CD4-positive, CD25-positive, alpha-beta regulatory T cell (primary cell): ENCODE measurements at regions not wholly inside any gene's neighbourhood (a gene's known extent, or its start where the extent isn't known, plus 50 kb on each side); places are given as distances from the start of the nearest gene placed in this dataset.

Experiments used
- ATAC-seq, 2 donors: fragments of 150-1000 bp; cut with Tn5 transposase; one replicate each; pipeline ENCODE4 v1.10.0; 2021; ENCODE audit warnings: low read depth in 2 of 2, moderate number of reproducible peaks in 2 of 2, moderate library complexity in 1 of 2
- DNase-seq, 3 donors: peaks; one replicate each; pipeline versions ENCODE4 v3.0.0 to v3.0.0-alpha.2; 2012 to 2022; ENCODE audit warnings: mixed read lengths in 1 of 3
- H3K27ac ChIP-seq: one replicate; pipeline ENCODE4 v1.7.0; 2013; ENCODE audit warnings: mild to moderate bottlenecking, low read length; ENCODE audit not compliant: insufficient read depth, poor library complexity, severe bottlenecking
- H3K27me3 ChIP-seq: one replicate; pipeline ENCODE4 v1.7.0; 2013; ENCODE audit warnings: low read length; ENCODE audit not compliant: control insufficient read depth, insufficient read depth
- H3K36me3 ChIP-seq: one replicate; pipeline ENCODE4 v1.7.0; 2013; ENCODE audit warnings: mild to moderate bottlenecking, low read length, moderate library complexity; ENCODE audit not compliant: control insufficient read depth, insufficient read depth
- H3K4me1 ChIP-seq: 2 replicates; pipeline ENCODE4 v1.7.0; 2013; ENCODE audit warnings: mild to moderate bottlenecking, low read length; ENCODE audit not compliant: insufficient read depth, control insufficient read depth, poor library complexity, severe bottlenecking
- H3K4me3 ChIP-seq: one replicate; pipeline ENCODE4 v1.7.0; 2013; ENCODE audit warnings: low read depth, mild to moderate bottlenecking, low read length, moderate library complexity
- H3K9me3 ChIP-seq, 2 experiments: 1 replicate in 1 of 2; 2 replicates in 1 of 2; pipeline ENCODE4 v1.7.0; 2013; ENCODE audit warnings: low read length in 2 of 2, mild to moderate bottlenecking in 1 of 2, moderate library complexity in 1 of 2; ENCODE audit not compliant: control insufficient read depth in 2 of 2
- H3K27ac Mint-ChIP-seq, 3 donors: one replicate each; pipeline ENCODE4 v1.8.0; 2020 to 2022; ENCODE audit warnings: mild to moderate bottlenecking in 3 of 3, mixed read lengths in 3 of 3, moderate library complexity in 2 of 3
- H3K27me3 Mint-ChIP-seq: one replicate; pipeline ENCODE4 v1.8.0; 2022; ENCODE audit warnings: mild to moderate bottlenecking, mixed read lengths
- H3K36me3 Mint-ChIP-seq: one replicate; pipeline ENCODE4 v1.8.0; 2020; ENCODE audit warnings: mixed read lengths
- H3K4me1 Mint-ChIP-seq, 4 donors: one replicate each; pipeline ENCODE4 v1.8.0; 2020 to 2022; ENCODE audit warnings: mixed read lengths in 4 of 4, mild to moderate bottlenecking in 1 of 4
- H3K4me3 Mint-ChIP-seq, 4 donors: one replicate each; pipeline ENCODE4 v1.8.0; 2020 to 2022; ENCODE audit warnings: mild to moderate bottlenecking in 4 of 4, mixed read lengths in 4 of 4, moderate library complexity in 3 of 4
- H3K9me3 Mint-ChIP-seq, 7 donors: one replicate each; pipeline ENCODE4 v1.8.0; 2020 to 2022; ENCODE audit warnings: mixed read lengths in 7 of 7, mild to moderate bottlenecking in 3 of 7, moderate library complexity in 2 of 7

GRCh38 chr12:93134893-93135285 is 205.8 kb upstream of the EEA1 start:
- H3K9me3 Mint-ChIP-seq, result peaks cover 0 to 2% (median 0%) of the 10 kb centered on the region in 7 donors
- H3K4me1 Mint-ChIP-seq, result peaks cover 5 to 12% (median 8%) of the 10 kb centered on the region in 4 donors
- no peaks in the 10 kb centered on the region for H3K36me3 Mint-ChIP-seq
- Histone ChIP-seq H3K36me3 (no peaks in the 10 kb centered on the region), H3K4me1 (peaks cover 4% of the 10 kb centered on the region), H3K27ac (no peak overlapping the region), H3K9me3 (no peaks in the 10 kb centered on the region), H3K27me3 (no peaks in the 10 kb centered on the region), H3K4me3 (no peak overlapping the region)
- H3K4me3 Mint-ChIP-seq, result no peak overlapping the region
- no peak for ATAC-seq
- peaks cover 10% of the 10 kb centered on the region for H3K27me3 Mint-ChIP-seq
- no peak for DNase-seq
- peak overlapping the region in 2 of 3 donors; percentile 12 to 38 for H3K27ac Mint-ChIP-seq

- H3K4me3 ChIP-seq, result no peak overlapping the region
- ATAC-seq (no peak), DNase-seq (peak in 1 of 3 donors; percentile 19)
- no peaks in the 10 kb centered on the region for H3K9me3 ChIP-seq
- Mint-ChIP-seq H3K9me3 (peaks cover 0 to 2% (median 0%) of the 10 kb centered on the region in 7 donors), H3K4me1 (peaks cover 5 to 12% (median 8%) of the 10 kb centered on the region in 4 donors), H3K27me3 (peaks cover 7% of the 10 kb centered on the region), H3K4me3 (no peak overlapping the region), H3K27ac (peak overlapping the region in 2 of 3 donors; percentile 38 to 62), H3K36me3 (no peaks in the 10 kb centered on the region)
- H3K4me1 ChIP-seq, result peaks cover 4% of the 10 kb centered on the region
- H3K27ac ChIP-seq, result no peak overlapping the region
- H3K36me3 ChIP-seq, result no peaks in the 10 kb centered on the region
- no peaks in the 10 kb centered on the region for H3K27me3 ChIP-seq
These were observed 206.5 kb upstream of the EEA1 start for GRCh38 chr12:93135286-93136239.

DNA sequence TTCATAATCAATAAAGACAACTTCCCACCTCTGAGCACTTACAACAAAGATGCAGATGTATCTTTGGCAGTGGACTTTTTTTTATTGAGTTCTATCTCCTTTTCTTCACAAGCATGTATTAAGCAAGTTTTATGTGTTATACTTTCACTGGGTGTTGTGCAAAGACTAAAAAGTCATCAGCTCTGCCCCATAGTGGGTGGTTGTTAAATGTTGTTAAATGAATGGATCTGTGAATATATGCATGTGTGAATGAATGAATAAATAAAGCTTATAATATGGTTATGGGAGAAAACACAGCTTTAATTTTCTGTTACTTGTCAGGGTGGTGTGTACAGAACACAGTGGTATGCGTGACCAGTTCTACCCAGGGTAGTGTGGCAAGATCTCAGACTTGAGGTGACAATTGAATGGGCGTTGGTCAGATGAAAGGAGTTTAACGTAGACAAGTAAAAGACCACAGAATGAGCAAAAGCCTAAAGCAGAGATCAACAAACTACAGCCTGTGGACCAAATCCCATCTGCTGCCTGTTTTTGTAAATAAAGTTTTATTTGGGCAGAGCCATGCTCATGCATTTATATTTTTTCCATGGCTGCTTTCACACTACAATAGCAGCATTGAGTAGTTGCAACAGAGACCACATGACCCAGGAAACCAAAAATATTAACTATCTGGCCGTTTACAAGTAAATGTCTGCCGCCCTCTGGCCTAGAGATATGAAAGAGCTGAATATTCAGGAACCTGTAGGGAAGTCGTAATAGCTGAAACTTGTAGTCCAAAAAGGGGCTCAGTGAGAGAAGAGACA is 207.4 kb upstream of the EEA1 start:
- H3K4me1 ChIP-seq, result peaks cover 4% of the 10 kb centered on the region
- H3K27me3 Mint-ChIP-seq, result peaks cover 5% of the 10 kb centered on the region
- ATAC-seq (no peak), DNase-seq (no peak)
- peaks cover 0 to 2% (median 0%) of the 10 kb centered on the region in 7 donors for H3K9me3 Mint-ChIP-seq
- no peak overlapping the region for H3K27ac ChIP-seq
- no peaks in the 10 kb centered on the region for H3K36me3 Mint-ChIP-seq
- H3K27me3 ChIP-seq, result no peaks in the 10 kb centered on the region
- H3K4me1 Mint-ChIP-seq, result peaks cover 5 to 12% (median 8%) of the 10 kb centered on the region in 4 donors
- H3K36me3 ChIP-seq, result no peaks in the 10 kb centered on the region
- H3K4me3 ChIP-seq, result no peak overlapping the region
- H3K4me3 Mint-ChIP-seq, result no peak overlapping the region
- H3K9me3 ChIP-seq, result no peaks in the 10 kb centered on the region
- H3K27ac Mint-ChIP-seq, result peak overlapping the region in 1 of 3 donors; percentile 38

DNA sequence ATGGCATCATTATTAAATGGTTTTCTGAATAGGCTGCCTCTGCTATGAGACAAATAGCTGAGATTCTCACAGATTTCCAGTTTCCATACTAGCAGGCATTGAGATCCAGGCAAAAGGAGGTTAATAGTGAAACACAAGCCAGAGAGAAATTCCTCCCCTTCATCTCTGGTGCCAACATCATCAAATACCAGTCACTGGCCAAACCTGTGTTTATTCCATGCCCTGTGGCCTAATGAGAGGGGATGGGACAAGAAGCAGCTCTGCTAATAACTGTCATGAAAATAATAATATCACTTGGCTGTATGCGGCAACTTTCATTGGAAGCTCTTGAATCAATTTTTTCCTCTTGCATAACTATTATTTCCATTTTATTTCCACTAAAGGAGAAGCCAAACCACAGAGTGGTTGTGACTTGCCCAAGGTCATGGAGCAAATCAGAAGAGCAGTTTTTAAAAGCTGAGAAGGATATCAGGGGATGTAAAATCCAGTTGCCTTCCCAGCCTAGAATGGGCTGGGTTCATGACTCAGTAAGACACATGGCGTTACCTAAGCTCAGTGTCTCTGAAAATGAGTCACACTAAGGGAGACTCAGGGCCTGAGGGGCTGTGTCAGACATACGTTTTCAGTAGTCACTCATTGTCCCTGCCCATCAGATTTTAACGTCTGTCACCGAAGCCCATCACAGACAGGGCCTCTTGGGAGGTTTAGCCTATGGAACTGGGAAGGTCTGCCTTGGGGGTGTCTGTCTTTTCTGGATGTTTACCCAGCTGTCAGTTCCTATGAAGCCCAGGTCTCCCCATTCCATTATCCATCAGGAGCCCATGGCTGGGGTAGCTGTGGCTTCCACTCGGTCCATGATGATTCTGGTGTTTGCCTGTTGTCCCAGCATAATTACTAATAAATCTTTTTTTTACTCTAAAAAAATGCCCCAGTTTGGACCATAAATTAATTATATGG is 208.8 kb upstream of the EEA1 start:
- Mint-ChIP-seq H3K9me3 (peaks cover 0 to 5% (median 0%) of the 10 kb centered on the region in 7 donors), H3K36me3 (no peaks in the 10 kb centered on the region), H3K4me3 (no peak overlapping the region), H3K27ac (no peak overlapping the region), H3K4me1 (peaks cover 5 to 12% (median 8%) of the 10 kb centered on the region in 4 donors), H3K27me3 (peaks cover 5% of the 10 kb centered on the region)
- no peaks in the 10 kb centered on the region for H3K27me3 ChIP-seq
- H3K4me3 ChIP-seq, result no peak overlapping the region
- H3K4me1 ChIP-seq, result peaks cover 4% of the 10 kb centered on the region
- H3K27ac ChIP-seq, result no peak overlapping the region
- ATAC-seq (no peak), DNase-seq (no peak)
- no peaks in the 10 kb centered on the region for H3K36me3 ChIP-seq
- H3K9me3 ChIP-seq, result no peaks in the 10 kb centered on the region

DNA sequence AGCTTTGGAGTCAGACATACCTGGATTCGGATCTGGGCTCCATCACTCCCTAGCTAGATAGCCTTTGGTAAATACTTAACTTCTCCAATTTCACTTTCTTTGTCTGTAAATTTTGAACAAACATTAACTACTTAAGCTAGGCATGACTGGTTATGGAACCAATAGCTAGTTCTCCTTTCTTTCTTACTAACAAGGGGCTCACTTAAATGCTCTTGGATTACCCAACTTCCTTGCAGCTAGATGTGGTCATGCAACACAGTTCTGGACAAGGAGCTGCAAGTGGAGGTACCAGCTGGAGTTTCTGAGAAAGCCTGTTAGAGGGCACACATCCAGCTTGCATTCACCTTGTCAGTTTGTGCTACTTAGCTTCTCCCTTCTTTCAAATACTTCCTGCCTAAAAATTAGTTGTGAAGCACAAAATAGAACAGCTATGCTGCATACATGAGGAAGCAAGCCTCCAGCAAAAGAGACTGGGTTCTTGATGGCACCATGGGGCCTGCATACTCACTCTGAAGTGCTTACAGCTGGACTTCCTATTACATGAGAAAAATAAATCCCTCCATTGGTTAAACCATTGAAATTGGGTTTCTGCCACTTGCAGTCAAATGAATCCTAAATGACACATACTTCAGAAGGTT is 210.1 kb upstream of the EEA1 start:
- H3K4me3 Mint-ChIP-seq, result no peak overlapping the region
- Histone ChIP-seq H3K36me3 (no peaks in the 10 kb centered on the region), H3K27me3 (no peaks in the 10 kb centered on the region), H3K4me1 (peaks cover 4% of the 10 kb centered on the region), H3K4me3 (no peak overlapping the region), H3K27ac (no peak overlapping the region), H3K9me3 (no peaks in the 10 kb centered on the region)
- H3K27ac Mint-ChIP-seq, result peak overlapping the region in 1 of 3 donors; percentile 17
- H3K36me3 Mint-ChIP-seq, result no peaks in the 10 kb centered on the region
- no peak for DNase-seq
- H3K27me3 Mint-ChIP-seq, result peaks cover 5% of the 10 kb centered on the region
- peaks cover 0 to 5% (median 0%) of the 10 kb centered on the region in 7 donors for H3K9me3 Mint-ChIP-seq
- no peak for ATAC-seq
- peaks cover 5 to 12% (median 8%) of the 10 kb centered on the region in 4 donors for H3K4me1 Mint-ChIP-seq

DNA sequence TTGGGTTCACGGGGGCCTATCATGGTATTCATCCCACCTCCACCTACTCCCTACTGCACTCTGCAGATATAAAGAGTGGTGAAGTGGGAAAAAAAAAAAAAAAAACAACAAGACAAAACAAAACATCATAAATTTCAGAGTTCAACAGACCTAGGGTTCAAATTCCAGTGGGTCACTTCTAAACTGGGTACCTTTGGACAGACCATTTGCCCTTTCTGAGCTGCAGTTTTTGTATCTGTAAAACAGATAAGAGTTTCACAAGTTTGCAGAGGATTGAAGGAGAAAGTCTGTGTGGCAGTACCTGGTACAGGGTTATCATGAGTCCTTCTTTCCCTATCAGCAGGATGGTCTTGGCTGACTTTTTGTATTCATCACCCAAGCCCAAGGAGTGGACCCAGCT is 211.2 kb upstream of the EEA1 start:
- Histone ChIP-seq H3K4me3 (no peak overlapping the region), H3K27ac (no peak overlapping the region), H3K9me3 (no peaks in the 10 kb centered on the region), H3K36me3 (no peaks in the 10 kb centered on the region), H3K4me1 (peaks cover 1% of the 10 kb centered on the region), H3K27me3 (no peaks in the 10 kb centered on the region)
- H3K36me3 Mint-ChIP-seq, result no peaks in the 10 kb centered on the region
- peaks cover 0 to 5% (median 0%) of the 10 kb centered on the region in 7 donors for H3K9me3 Mint-ChIP-seq
- H3K27me3 Mint-ChIP-seq, result peaks cover 5% of the 10 kb centered on the region
- ATAC-seq (no peak), DNase-seq (no peak)
- no peak overlapping the region for H3K27ac Mint-ChIP-seq
- peaks cover 2 to 7% (median 3%) of the 10 kb centered on the region in 4 donors for H3K4me1 Mint-ChIP-seq
- H3K4me3 Mint-ChIP-seq, result no peak overlapping the region
